Mesendoderm (in vitro differentiated cells): ENCODE measurements at regions not wholly inside any gene's neighbourhood (a gene's known extent, or its start where the extent isn't known, plus 50 kb on each side); places are given as distances from the start of the nearest gene placed in this dataset.
"Not testable (repeated sequence)": the region's sequence is repeated elsewhere in the genome, so short reads cannot be mapped to it uniquely, and the experiment has no call there.

Experiments
- DNase-seq: peaks from one replicate; pipeline ENCODE4 v3.0.0; 2013
- H2AK5ac ChIP-seq: 2 replicates; pipeline ENCODE4 v1.6.1; 2013; ENCODE audit warnings: low read length, inconsistent platforms
- H2BK120ac ChIP-seq: 2 replicates; pipeline ENCODE4 v1.6.1; 2013; ENCODE audit warnings: low read depth, mild to moderate bottlenecking, low read length, moderate library complexity, mixed read lengths
- H2BK15ac ChIP-seq: replicated peaks from 2 replicates; pipeline ENCODE4 v1.6.1; 2013; ENCODE audit warnings: low read depth, mild to moderate bottlenecking, moderate library complexity
- H2BK5ac ChIP-seq: 2 replicates; pipeline ENCODE4 v1.6.1; 2013; ENCODE audit warnings: low read length, inconsistent platforms
- H3K18ac ChIP-seq: 2 replicates; pipeline ENCODE4 v1.6.1; 2013; ENCODE audit warnings: mild to moderate bottlenecking, low read length, mixed read lengths
- H3K23ac ChIP-seq: one replicate; pipeline ENCODE4 v1.6.1; 2013; ENCODE audit warnings: low read length
- H3K27ac ChIP-seq: 2 replicates; pipeline ENCODE4 v1.5.1; 2013; ENCODE audit warnings: low read depth, mild to moderate bottlenecking, inconsistent platforms, low read length, moderate library complexity
- H3K27me3 ChIP-seq: 2 replicates; pipeline ENCODE4 v1.6.1; 2013; ENCODE audit warnings: low read length, control low read depth, mild to moderate bottlenecking, inconsistent platforms; ENCODE audit not compliant: insufficient read depth, poor library complexity
- H3K36me3 ChIP-seq: 2 replicates; pipeline ENCODE4 v1.6.1; 2013; ENCODE audit warnings: low read length, inconsistent platforms; ENCODE audit not compliant: control insufficient read depth, insufficient read depth
- H3K4ac ChIP-seq: one replicate; pipeline ENCODE4 v1.6.1; 2013; ENCODE audit warnings: low read depth, mild to moderate bottlenecking, low read length, moderate library complexity
- H3K4me1 ChIP-seq: 2 replicates; pipeline ENCODE4 v1.6.1; 2013; ENCODE audit warnings: low read depth, low read length, inconsistent platforms; ENCODE audit not compliant: control insufficient read depth
- H3K4me2 ChIP-seq: 2 replicates; pipeline ENCODE4 v1.6.1; 2013; ENCODE audit warnings: low read length
- H3K4me3 ChIP-seq: 2 replicates; pipeline ENCODE4 v1.5.1; 2013; ENCODE audit warnings: mild to moderate bottlenecking, low read length
- H3K56ac ChIP-seq: one replicate; pipeline ENCODE4 v1.6.1; 2013; ENCODE audit warnings: low read length
- H3K79me1 ChIP-seq: 2 replicates; pipeline ENCODE4 v1.6.1; 2013; ENCODE audit warnings: low read length, inconsistent platforms
- H3K79me2 ChIP-seq: 2 replicates; pipeline ENCODE4 v1.6.1; 2013; ENCODE audit warnings: mild to moderate bottlenecking, low read length; ENCODE audit not compliant: control insufficient read depth, insufficient read depth
- H3K9ac ChIP-seq: 2 replicates; pipeline ENCODE4 v1.6.1; 2013; ENCODE audit warnings: low read length, inconsistent platforms
- H4K5ac ChIP-seq: one replicate; pipeline ENCODE4 v1.6.1; 2013; ENCODE audit warnings: low read length
- H4K8ac ChIP-seq: one replicate; pipeline ENCODE4 v1.6.1; 2013; ENCODE audit warnings: low read depth, mild to moderate bottlenecking, control low read depth, low read length, moderate library complexity
- WGBS: extraction: QIAGEN DNeasy Blood & Tissue Kit; methylation state at CpG from one replicate; pipeline ENCODE4 v1.1.7; 2013; ENCODE audit warnings: low lambda C conversion rate, missing lambda C conversion rate; ENCODE audit not compliant: insufficient coverage; ENCODE audit errors: extremely low coverage; 5-methylcytosine and 5-hydroxymethylcytosine counted together

DNA sequence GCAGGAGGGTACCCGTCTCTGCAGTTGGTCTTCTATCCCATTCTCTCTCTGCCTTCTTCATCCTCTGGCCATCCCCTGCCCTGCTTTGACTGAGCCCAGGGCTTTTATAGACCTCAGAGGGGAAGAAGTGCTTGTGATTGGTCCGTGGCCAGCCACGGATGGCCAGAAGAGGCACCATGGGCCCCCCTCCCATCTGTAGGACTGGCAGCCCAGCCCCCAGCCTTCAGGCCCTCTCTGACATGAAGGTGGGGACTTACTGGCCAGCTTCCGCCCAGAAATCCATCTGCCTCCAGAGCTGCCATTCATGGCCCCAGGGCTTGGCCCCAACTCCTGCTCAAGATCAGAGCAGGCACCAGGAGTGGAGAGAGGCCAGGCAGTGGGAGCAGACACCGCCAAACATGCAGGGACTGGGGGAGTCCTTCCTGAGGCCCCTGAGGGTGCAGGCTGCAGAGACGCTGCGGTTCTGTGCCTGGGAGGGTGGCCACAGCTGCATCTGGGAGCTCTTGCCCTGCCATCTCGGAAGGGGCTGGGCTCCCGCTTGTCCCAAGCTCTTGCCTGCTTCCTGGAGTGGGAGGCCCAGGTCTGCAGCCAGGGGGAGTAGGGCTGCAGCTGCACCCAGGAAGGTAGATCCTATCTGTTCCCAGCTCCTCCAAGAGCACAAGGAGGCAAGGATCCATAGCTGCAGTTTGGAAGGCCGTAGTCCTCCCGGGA lies 698.6 kb upstream of the B3GALT2 start:
- Histone ChIP-seq H3K4me2 (no peak overlapping the region), H3K4me1 (no peaks in the 10 kb centered on the region), H3K27ac (no peak overlapping the region), H3K9ac (no peak overlapping the region), H3K18ac (no peak overlapping the region), H2BK15ac (no peak overlapping the region), H3K56ac (no peak overlapping the region), H2BK120ac (no peak overlapping the region), H3K27me3 (no peaks in the 10 kb centered on the region), H2BK5ac (no peak overlapping the region), H3K23ac (no peak overlapping the region), H4K8ac (no peak overlapping the region), H3K4me3 (no peak overlapping the region), H3K4ac (no peak overlapping the region), H3K79me1 (no peaks in the 10 kb centered on the region), H4K5ac (no peak overlapping the region), H3K79me2 (no peaks in the 10 kb centered on the region), H2AK5ac (no peak overlapping the region), H3K36me3 (no peaks in the 10 kb centered on the region)
- peak; percentile 30 for DNase-seq
- WGBS = no CpG with 5 or more reads among the region's 11 CpGs

DNA sequence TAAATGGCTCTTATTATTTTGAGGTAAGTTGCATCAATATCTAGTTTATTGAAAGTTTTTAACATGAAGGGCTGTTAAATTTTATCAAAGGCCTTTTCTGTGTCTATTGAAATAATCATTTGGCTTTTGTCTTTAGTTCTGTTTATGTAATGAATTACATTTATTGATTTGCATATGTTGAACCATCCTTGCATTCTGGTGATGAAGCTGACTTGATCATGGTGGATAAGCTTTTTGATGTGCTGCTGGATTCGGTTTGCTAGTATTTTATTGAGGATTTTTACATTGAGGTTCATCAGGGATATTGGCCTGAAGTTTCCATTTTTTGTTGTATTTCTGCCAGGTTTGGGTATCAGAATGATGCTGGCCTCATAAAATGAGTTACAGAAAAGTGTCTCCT lies 691.5 kb upstream of the B3GALT2 start:
- H3K4me1 ChIP-seq, H3K79me1 ChIP-seq, H2AK5ac ChIP-seq, H3K18ac ChIP-seq, H3K27ac ChIP-seq, H3K79me2 ChIP-seq, H2BK120ac ChIP-seq, H3K4ac ChIP-seq, DNase-seq, H3K4me2 ChIP-seq, H3K56ac ChIP-seq, H3K4me3 ChIP-seq, H4K5ac ChIP-seq, H4K8ac ChIP-seq, H3K27me3 ChIP-seq, H3K36me3 ChIP-seq, H2BK15ac ChIP-seq, H3K23ac ChIP-seq, H2BK5ac ChIP-seq, H3K9ac ChIP-seq: not testable (repeated sequence)
- no CpG with 5 or more reads among the region's 1 CpG for WGBS

DNA sequence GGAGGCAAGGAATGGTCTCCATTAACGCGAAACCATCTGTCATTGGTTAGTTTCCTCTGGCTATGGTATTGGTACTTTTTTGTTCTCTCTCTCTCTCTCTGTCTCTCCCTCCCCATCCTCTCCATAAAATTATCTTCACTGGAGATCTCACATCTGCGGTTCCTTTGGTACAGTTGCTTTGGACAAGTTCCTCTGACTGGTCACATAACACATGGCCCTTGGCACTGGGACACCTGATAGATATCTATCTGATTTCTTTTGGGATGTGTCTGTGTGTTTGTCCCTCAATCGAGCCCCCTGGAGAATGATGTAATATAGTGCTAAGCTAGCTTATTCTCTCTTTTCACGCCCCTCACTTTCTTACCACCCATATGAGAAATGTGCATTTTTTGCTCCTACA lies 682.0 kb upstream of the B3GALT2 start:
- Histone ChIP-seq H4K5ac (no peak overlapping the region), H3K4ac (no peak overlapping the region), H3K27me3 (no peaks in the 10 kb centered on the region), H2AK5ac (no peak overlapping the region), H3K27ac (no peak overlapping the region), H3K4me1 (no peaks in the 10 kb centered on the region), H3K4me2 (no peak overlapping the region), H3K79me2 (no peaks in the 10 kb centered on the region), H3K36me3 (no peaks in the 10 kb centered on the region), H2BK5ac (no peak overlapping the region), H2BK15ac (no peak overlapping the region), H3K9ac (no peak overlapping the region), H3K79me1 (no peaks in the 10 kb centered on the region), H3K23ac (no peak overlapping the region), H3K4me3 (no peak overlapping the region), H4K8ac (no peak overlapping the region), H2BK120ac (no peak overlapping the region), H3K56ac (no peak overlapping the region), H3K18ac (no peak overlapping the region)
- no peak for DNase-seq
- WGBS = no CpG with 5 or more reads among the region's 5 CpGs

DNA sequence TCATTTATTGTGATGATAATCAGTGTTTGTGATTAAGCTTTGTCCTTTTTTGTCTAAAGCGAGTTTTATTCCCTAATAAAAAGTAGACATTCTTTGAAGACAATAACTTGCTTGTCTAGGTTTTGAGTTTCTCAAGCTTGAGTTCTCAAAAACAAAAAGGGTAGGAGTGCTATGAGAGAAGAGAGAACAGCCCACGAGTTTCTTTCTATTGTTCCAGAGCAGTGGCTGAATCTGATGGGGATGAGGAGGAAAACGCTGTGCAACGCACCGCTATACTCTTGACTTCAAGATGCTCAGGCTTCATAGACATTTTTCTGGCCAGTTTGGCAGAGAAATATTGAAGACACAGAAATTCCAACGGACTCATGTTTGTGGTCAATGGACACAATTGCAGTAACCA lies 669.8 kb upstream of the B3GALT2 start:
- Histone ChIP-seq H3K9ac (no peak overlapping the region), H3K4me3 (no peak overlapping the region), H3K18ac (no peak overlapping the region), H2AK5ac (no peak overlapping the region), H3K23ac (no peak overlapping the region), H3K27me3 (no peaks in the 10 kb centered on the region), H2BK15ac (no peak overlapping the region), H3K4ac (no peak overlapping the region), H2BK120ac (no peak overlapping the region), H4K5ac (no peak overlapping the region), H3K79me2 (no peaks in the 10 kb centered on the region), H3K56ac (no peak overlapping the region), H3K36me3 (no peaks in the 10 kb centered on the region), H2BK5ac (no peak overlapping the region), H3K4me2 (no peak overlapping the region), H4K8ac (no peak overlapping the region), H3K79me1 (no peaks in the 10 kb centered on the region), H3K27ac (no peak overlapping the region), H3K4me1 (no peaks in the 10 kb centered on the region)
- DNase-seq = no peak
- no CpG with 5 or more reads among the region's 6 CpGs for WGBS

DNA sequence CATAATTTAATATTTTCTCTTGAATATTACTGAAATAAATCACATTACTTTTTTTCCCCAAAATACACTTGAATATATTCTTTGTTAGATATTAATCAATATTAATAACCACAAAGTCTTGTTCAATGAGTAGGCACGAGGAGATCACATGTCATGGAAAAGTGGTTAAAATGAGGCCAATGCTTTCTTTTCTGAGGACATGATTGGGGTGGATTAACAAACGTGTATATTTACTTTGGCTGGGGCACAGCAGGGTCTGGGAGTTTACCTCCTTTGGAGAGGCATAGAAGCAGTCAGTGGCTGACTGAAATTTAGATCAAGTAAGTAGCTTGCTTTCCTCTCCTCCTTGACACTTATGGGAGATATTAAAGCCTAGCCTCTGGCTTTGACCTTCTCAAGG lies 664.3 kb upstream of the B3GALT2 start:
- no peak overlapping the region for H3K9ac ChIP-seq
- H3K27me3 ChIP-seq = no peaks in the 10 kb centered on the region
- no CpG with 5 or more reads among the region's 2 CpGs for WGBS
- no peak overlapping the region for H4K5ac ChIP-seq
- DNase-seq = no peak
- no peak overlapping the region for H3K23ac ChIP-seq
- no peak overlapping the region for H2BK5ac ChIP-seq
- no peaks in the 10 kb centered on the region for H3K79me1 ChIP-seq
- no peak overlapping the region for H4K8ac ChIP-seq
- H2BK15ac ChIP-seq = no peak overlapping the region
- no peak overlapping the region for H3K56ac ChIP-seq
- H2BK120ac ChIP-seq = no peak overlapping the region
- no peaks in the 10 kb centered on the region for H3K79me2 ChIP-seq
- H2AK5ac ChIP-seq = no peak overlapping the region
- H3K36me3 ChIP-seq = no peaks in the 10 kb centered on the region
- no peak overlapping the region for H3K4me3 ChIP-seq
- H3K4me1 ChIP-seq = no peaks in the 10 kb centered on the region
- no peak overlapping the region for H3K18ac ChIP-seq
- no peak overlapping the region for H3K4ac ChIP-seq
- no peak overlapping the region for H3K4me2 ChIP-seq
- no peak overlapping the region for H3K27ac ChIP-seq
